ENCODE measurements at regions not wholly inside any gene's neighbourhood (a gene's known extent, or its start where the extent isn't known, plus 50 kb on each side); places are given as distances from the start of the nearest gene placed in this dataset.

- TF ChIP-seq CTCF (conservative IDR thresholded peaks at IDR 0.05; ENCODE audit: low read depth, low read length), result no peak
- no peak for TF ChIP-seq EZH2 (IDR thresholded peaks at IDR 0.05; ENCODE audit: borderline replicate concordance, low read depth, low read length, poor library complexity, severe bottlenecking)
Measured at GRCh38 chr15:39460748-39461147, 120.1 kb upstream of the THBS1 start.
